Natural killer cell (primary cell): ENCODE measurements at regions not wholly inside any gene's neighbourhood (a gene's known extent, or its start where the extent isn't known, plus 50 kb on each side); places are given as distances from the start of the nearest gene placed in this dataset.

Source experiments
- ATAC-seq, 3 donors: fragments of 150-1000 bp in 2 of 3; fragments of 200-7000 bp in 1 of 3; cut with Tn5 transposase; 1 replicate in 1 of 3; 2 replicates in 2 of 3; pipeline ENCODE4 v1.10.0; 2021; ENCODE audit warnings: mild to moderate bottlenecking in 2 of 3, moderate library complexity in 2 of 3
- DNase-seq, 2 donors: peaks; one replicate each; pipeline versions ENCODE4 v3.0.0 to v3.0.0-alpha.2; 2013 to 2021; ENCODE audit warnings: mixed read lengths in 1 of 2
- H3K27ac ChIP-seq: one replicate; pipeline ENCODE4 v1.5.1; 2013; ENCODE audit warnings: mild to moderate bottlenecking, low read length
- H3K27me3 ChIP-seq: one replicate; pipeline ENCODE4 v1.6.1; 2013; ENCODE audit warnings: low read length; ENCODE audit not compliant: control insufficient read depth, insufficient read depth
- H3K36me3 ChIP-seq: one replicate; pipeline ENCODE4 v1.6.1; 2013; ENCODE audit warnings: low read length; ENCODE audit not compliant: control insufficient read depth, insufficient read depth
- H3K4me1 ChIP-seq: one replicate; pipeline ENCODE4 v1.6.1; 2013; ENCODE audit warnings: low read length; ENCODE audit not compliant: control insufficient read depth, insufficient read depth
- H3K4me3 ChIP-seq: one replicate; pipeline ENCODE4 v1.5.1; 2013; ENCODE audit warnings: low read length
- H3K9me3 ChIP-seq: one replicate; pipeline ENCODE4 v1.6.1; 2013; ENCODE audit warnings: low read length; ENCODE audit not compliant: control insufficient read depth, insufficient read depth
- H3K27ac Mint-ChIP-seq, 2 donors: one replicate each; pipeline ENCODE4 v1.8.0; 2022; ENCODE audit warnings: mild to moderate bottlenecking in 2 of 2, mixed read lengths in 2 of 2, moderate library complexity in 1 of 2
- H3K27me3 Mint-ChIP-seq, 2 donors: one replicate each; pipeline ENCODE4 v1.8.0; 2022; ENCODE audit warnings: low read depth in 2 of 2, mixed read lengths in 2 of 2
- H3K36me3 Mint-ChIP-seq: one replicate; pipeline ENCODE4 v1.8.0; 2022; ENCODE audit warnings: mixed read lengths
- H3K4me1 Mint-ChIP-seq, 2 donors: one replicate each; pipeline ENCODE4 v1.8.0; 2022; ENCODE audit warnings: mixed read lengths in 2 of 2
- H3K4me3 Mint-ChIP-seq: one replicate; pipeline ENCODE4 v1.8.0; 2022; ENCODE audit warnings: mild to moderate bottlenecking, moderate library complexity, mixed read lengths
- H3K9me3 Mint-ChIP-seq, 2 donors: one replicate each; pipeline ENCODE4 v1.8.0; 2022; ENCODE audit warnings: mixed read lengths in 2 of 2
- WGBS: methylation state at CpG from one replicate; pipeline ENCODE4 v1.1.7; 2013; ENCODE audit warnings: missing lambda C conversion rate; ENCODE audit not compliant: insufficient coverage; 5-methylcytosine and 5-hydroxymethylcytosine counted together
- intact Hi-C: fragments of 100-400 bp; cut with micrococcal nuclease; formaldehyde crosslinking; loops from one replicate; pipeline ENCODE4 v1.14.2; 2022
- TF ChIP-seq, protein P1 (sequence below): fragments of 200-600 bp; IDR thresholded peaks from one replicate; pipeline ENCODE4 v1.8.0; 2022; ENCODE audit warnings: antibody characterized with exemption

DNA sequence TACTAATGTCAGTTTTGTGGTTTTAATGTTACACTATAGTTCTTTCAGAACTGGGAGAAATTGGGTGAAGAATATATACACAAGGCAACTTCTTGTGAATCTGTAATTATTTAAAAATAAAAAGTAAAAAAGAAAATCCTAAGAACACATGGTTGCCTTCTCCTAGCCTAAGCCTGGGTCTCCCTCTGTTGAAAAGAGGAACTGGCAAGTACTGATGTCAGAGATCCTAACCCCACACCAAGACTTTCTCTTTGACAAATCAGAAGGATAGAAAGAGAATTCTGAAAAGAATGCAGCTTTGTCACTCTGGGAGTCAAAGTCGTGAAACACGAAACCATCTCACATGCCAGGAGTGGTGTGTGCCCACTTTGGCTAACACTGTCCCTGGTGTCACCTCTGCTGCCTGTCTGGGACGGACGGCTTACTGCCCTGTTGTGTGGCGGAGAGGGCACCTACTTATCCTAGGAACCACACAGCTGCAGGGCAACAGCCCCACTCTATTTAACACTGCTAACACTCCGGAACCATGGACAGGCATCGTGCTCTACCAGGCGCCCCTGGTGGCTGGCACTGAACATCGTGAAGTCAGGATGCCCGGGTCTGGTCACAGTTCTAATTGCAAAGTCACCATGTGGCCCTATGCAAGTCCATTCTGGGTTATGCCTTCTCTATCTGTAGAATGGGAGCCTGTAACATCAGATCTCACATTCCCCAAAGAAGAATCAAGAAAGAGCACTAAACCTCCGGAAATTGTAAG lies 108.7 kb upstream of the CD82 start:
- no peak for ATAC-seq
- Histone ChIP-seq H3K27ac (no peak overlapping the region), H3K9me3 (no peaks in the 10 kb centered on the region), H3K4me3 (no peak overlapping the region), H3K27me3 (no peaks in the 10 kb centered on the region), H3K4me1 (no peaks in the 10 kb centered on the region), H3K36me3 (no peaks in the 10 kb centered on the region)
- no peak overlapping the region for H3K4me3 Mint-ChIP-seq
- no peaks in the 10 kb centered on the region for H3K36me3 Mint-ChIP-seq
- no peak for DNase-seq
- peaks cover 0 to 3% of the 10 kb centered on the region in 2 donors for H3K27me3 Mint-ChIP-seq
- TF ChIP-seq, protein P1, sequence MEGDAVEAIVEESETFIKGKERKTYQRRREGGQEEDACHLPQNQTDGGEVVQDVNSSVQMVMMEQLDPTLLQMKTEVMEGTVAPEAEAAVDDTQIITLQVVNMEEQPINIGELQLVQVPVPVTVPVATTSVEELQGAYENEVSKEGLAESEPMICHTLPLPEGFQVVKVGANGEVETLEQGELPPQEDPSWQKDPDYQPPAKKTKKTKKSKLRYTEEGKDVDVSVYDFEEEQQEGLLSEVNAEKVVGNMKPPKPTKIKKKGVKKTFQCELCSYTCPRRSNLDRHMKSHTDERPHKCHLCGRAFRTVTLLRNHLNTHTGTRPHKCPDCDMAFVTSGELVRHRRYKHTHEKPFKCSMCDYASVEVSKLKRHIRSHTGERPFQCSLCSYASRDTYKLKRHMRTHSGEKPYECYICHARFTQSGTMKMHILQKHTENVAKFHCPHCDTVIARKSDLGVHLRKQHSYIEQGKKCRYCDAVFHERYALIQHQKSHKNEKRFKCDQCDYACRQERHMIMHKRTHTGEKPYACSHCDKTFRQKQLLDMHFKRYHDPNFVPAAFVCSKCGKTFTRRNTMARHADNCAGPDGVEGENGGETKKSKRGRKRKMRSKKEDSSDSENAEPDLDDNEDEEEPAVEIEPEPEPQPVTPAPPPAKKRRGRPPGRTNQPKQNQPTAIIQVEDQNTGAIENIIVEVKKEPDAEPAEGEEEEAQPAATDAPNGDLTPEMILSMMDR: no peak
- H3K27ac Mint-ChIP-seq: no peak overlapping the region
- H3K4me1 Mint-ChIP-seq: no peaks in the 10 kb centered on the region
- intact Hi-C loops: no loop called here
- no peaks in the 10 kb centered on the region for H3K9me3 Mint-ChIP-seq
- WGBS: 81% methylated on average over 11 of the region's 11 CpGs

DNA sequence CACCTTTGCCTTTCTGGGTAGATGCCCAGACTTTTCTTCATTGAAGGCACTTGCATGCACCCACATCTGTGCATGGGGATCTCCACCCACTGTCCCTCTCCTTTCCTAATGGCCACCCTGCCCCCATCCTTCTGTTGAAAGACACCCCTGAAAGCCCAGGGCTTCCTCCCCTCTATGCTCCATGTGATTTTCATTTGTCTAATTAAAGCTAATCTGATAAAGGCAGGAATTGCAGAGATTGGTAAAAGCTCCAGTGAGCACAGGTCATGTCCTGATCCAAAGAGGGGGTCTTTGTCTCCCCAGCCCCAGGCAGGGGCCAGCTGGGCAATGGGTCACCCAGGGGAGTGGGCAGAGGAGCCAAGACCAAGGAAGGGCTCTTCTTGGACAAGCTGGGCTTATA lies 107.6 kb upstream of the CD82 start:
- Histone ChIP-seq H3K4me1 (no peaks in the 10 kb centered on the region), H3K4me3 (no peak overlapping the region), H3K27ac (no peak overlapping the region), H3K9me3 (no peaks in the 10 kb centered on the region), H3K27me3 (no peaks in the 10 kb centered on the region), H3K36me3 (no peaks in the 10 kb centered on the region)
- Mint-ChIP-seq H3K36me3 (no peaks in the 10 kb centered on the region), H3K27me3 (peaks cover 0 to 3% of the 10 kb centered on the region in 2 donors), H3K9me3 (no peaks in the 10 kb centered on the region), H3K4me3 (no peak overlapping the region), H3K27ac (no peak overlapping the region), H3K4me1 (no peaks in the 10 kb centered on the region)
- ATAC-seq (no peak), DNase-seq (no peak)
- TF ChIP-seq, protein P1: no peak
- intact Hi-C loops: no loop called here

DNA sequence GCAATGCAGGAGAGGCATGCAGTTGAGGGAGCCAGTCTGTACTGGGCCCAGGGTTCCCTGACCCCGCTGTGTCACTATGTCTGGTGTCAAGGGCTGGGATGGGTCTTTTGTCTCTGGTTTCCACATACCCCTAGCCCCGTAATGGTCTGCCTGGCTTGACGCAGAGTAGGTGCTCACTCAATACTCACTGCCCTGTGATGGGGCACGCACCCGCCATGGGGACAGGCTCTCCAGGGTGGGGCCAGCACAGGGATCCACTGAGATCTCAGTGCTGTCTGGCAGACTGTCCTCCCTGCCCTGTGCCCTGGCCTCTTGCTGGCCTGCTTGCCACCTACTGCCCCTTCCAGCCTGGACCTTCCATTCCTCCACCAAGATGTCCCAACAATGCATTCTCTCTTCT lies 101.7 kb upstream of the CD82 start:
- H3K4me3 ChIP-seq: no peak overlapping the region
- no peak for DNase-seq
- no peaks in the 10 kb centered on the region for H3K4me1 ChIP-seq
- no peaks in the 10 kb centered on the region for H3K9me3 ChIP-seq
- peaks cover 0 to 3% of the 10 kb centered on the region in 2 donors for H3K27me3 Mint-ChIP-seq
- intact Hi-C loops: no loop called here
- H3K4me3 Mint-ChIP-seq: no peak overlapping the region
- H3K9me3 Mint-ChIP-seq: no peaks in the 10 kb centered on the region
- ATAC-seq: no peak
- no peaks in the 10 kb centered on the region for H3K27me3 ChIP-seq
- H3K27ac Mint-ChIP-seq: no peak overlapping the region
- H3K36me3 Mint-ChIP-seq: no peaks in the 10 kb centered on the region
- H3K36me3 ChIP-seq: no peaks in the 10 kb centered on the region
- H3K4me1 Mint-ChIP-seq: no peaks in the 10 kb centered on the region
- no peak overlapping the region for H3K27ac ChIP-seq
- TF ChIP-seq, protein P1: no peak
- WGBS: 98% methylated on average over 5 of the region's 5 CpGs

DNA sequence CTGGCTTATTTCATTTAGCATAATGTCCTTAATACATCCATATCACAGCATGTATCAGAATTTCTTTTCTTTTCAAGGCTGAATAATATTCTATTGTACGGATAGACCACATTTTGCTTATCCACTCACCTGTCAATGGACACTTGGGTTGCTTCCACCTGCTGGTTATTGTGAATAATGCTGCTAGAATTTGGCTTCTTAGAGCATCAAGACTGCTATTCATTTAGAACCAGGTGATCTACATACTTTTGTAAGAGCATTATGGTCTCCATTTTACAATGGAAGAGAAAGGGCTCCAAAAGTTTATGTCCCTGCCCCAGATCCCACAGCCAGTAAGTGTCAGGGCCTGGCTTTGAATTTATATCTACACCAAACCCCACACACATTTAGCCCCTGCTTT lies 100.7 kb upstream of the CD82 start:
- H3K4me1 Mint-ChIP-seq: no peaks in the 10 kb centered on the region
- no peaks in the 10 kb centered on the region for H3K36me3 Mint-ChIP-seq
- Histone ChIP-seq H3K4me3 (no peak overlapping the region), H3K9me3 (no peaks in the 10 kb centered on the region), H3K27ac (no peak overlapping the region), H3K27me3 (no peaks in the 10 kb centered on the region), H3K36me3 (no peaks in the 10 kb centered on the region), H3K4me1 (no peaks in the 10 kb centered on the region)
- ATAC-seq (no peak), DNase-seq (no peak)
- H3K4me3 Mint-ChIP-seq: no peak overlapping the region
- TF ChIP-seq, protein P1: no peak
- intact Hi-C loops: no loop called here
- peaks cover 2 to 5% of the 10 kb centered on the region in 2 donors for H3K27me3 Mint-ChIP-seq
- WGBS: no CpG with 5 or more reads among the region's 1 CpG
- H3K9me3 Mint-ChIP-seq: no peaks in the 10 kb centered on the region
- H3K27ac Mint-ChIP-seq: no peak overlapping the region
